ENCODE measurements at regions not wholly inside any gene's neighbourhood (a gene's known extent, or its start where the extent isn't known, plus 50 kb on each side); places are given as distances from the start of the nearest gene placed in this dataset.

GRCh38 chr10:62866451-62866850, 50.3 kb upstream of the EGR2 start:
- DNase-seq: no peak
